K562 (cell line): ENCODE measurements at regions not wholly inside any gene's neighbourhood (a gene's known extent, or its start where the extent isn't known, plus 50 kb on each side); places are given as distances from the start of the nearest gene placed in this dataset.

Experiments used
- ATAC-seq: fragments of 200-7000 bp; cut with Tn5 transposase; 3 replicates; pipeline ENCODE4 v1.9.1; 2020; ENCODE audit warnings: moderate library complexity
- BruUV-seq: library from RNA; stranded (reverse); fragments of 400-500 nt; replicated peaks from 2 replicates; lab custom pipeline; 2021; lab: Mats Ljungman, UMichigan
- CTCF ChIA-PET: fragments of 300-600 bp; formaldehyde crosslinking; extraction: SDS; loops from one replicate; lab custom pipeline; 2021; ENCODE audit warnings: low intra/inter-chr PET ratio; lab: Yijun Ruan, JAX
- POLR2A ChIA-PET: fragments of 300-600, 350-650 bp; sonication (Branson Sonifier 250); formaldehyde crosslinking; extraction: SDS; loops from one replicate; lab custom pipeline; 2021; ENCODE audit warnings: antibody characterized with exemption, inconsistent platforms; lab: Yijun Ruan, JAX
- DNase-seq, 4 experiments: peaks; one replicate each; pipeline versions ENCODE4 v3.0.0 to v3.0.0-alpha.2; 2011 to 2018; ENCODE audit warnings: low spot score in 3 of 4, mixed read lengths in 3 of 4; ENCODE audit errors: extremely low read depth in 1 of 4
- FAIRE-seq: peaks from 2 replicates; lab custom pipeline; 2011; peaks lifted over from hg19 to GRCh38; lab: Jason Lieb, UNC
- H2AFZ ChIP-seq: 2 replicates; pipeline ENCODE4 v1.6.0; 2011; ENCODE audit warnings: low read depth, low read length, control low read depth, inconsistent platforms
- H3K27ac ChIP-seq: fragments of 200-600 bp; 3 replicates; pipeline ENCODE4 v1.8.0; 2011; ENCODE audit warnings: low read depth, mild to moderate bottlenecking, control low read depth, inconsistent platforms, low read length, moderate library complexity, mixed read lengths; ENCODE audit errors: extremely low read depth
- H3K27me3 ChIP-seq, 2 experiments: fragments of 300-600 bp in 1 of 2; 2 replicates in 1 of 2; 3 replicates in 1 of 2; pipeline versions ENCODE4 v1.6.0 to v1.8.0; 2011; ENCODE audit warnings: inconsistent platforms in 2 of 2, low read length in 2 of 2, mild to moderate bottlenecking in 1 of 2, mixed read lengths in 1 of 2, moderate library complexity in 1 of 2; ENCODE audit not compliant: control insufficient read depth in 2 of 2, insufficient read depth in 2 of 2
- H3K36me3 ChIP-seq: fragments of 300-600 bp; 3 replicates; pipeline ENCODE4 v1.8.0; 2011; ENCODE audit warnings: mild to moderate bottlenecking, low read length, inconsistent platforms; ENCODE audit not compliant: control insufficient read depth, insufficient read depth
- H3K4me1 ChIP-seq, 2 experiments: fragments of 200-600 bp in 1 of 2; replicated peaks in 1 of 2; 2 replicates in 1 of 2; 3 replicates in 1 of 2; pipeline versions ENCODE4 v1.5.1 to v1.8.0; 2011; ENCODE audit warnings: inconsistent platforms in 2 of 2, low read length in 2 of 2, mild to moderate bottlenecking in 1 of 2, mixed read lengths in 1 of 2, moderate library complexity in 1 of 2; ENCODE audit not compliant: control insufficient read depth in 2 of 2, insufficient read depth in 2 of 2
- H3K4me2 ChIP-seq: 2 replicates; pipeline ENCODE4 v1.6.1; 2011; ENCODE audit warnings: low read length, control low read depth, inconsistent platforms, mixed read lengths; ENCODE audit not compliant: insufficient read depth
- H3K4me3 ChIP-seq: fragments of 200-600 bp; sonication (generic), shearing (Covaris generic); 2 replicates; pipeline ENCODE4 v1.5.1; 2016; ENCODE audit warnings: control low read depth, inconsistent platforms
- H3K79me2 ChIP-seq: fragments of 200-600 bp; 3 replicates; pipeline ENCODE4 v1.8.0; 2011; ENCODE audit warnings: low read length, inconsistent platforms; ENCODE audit not compliant: control insufficient read depth, insufficient read depth
- H3K9ac ChIP-seq, 2 experiments: 2 replicates each; pipeline versions ENCODE4 v1.6.0 to v1.6.1; 2011; ENCODE audit warnings: low read depth in 2 of 2, low read length in 2 of 2, control low read depth in 1 of 2, inconsistent platforms in 1 of 2, mild to moderate bottlenecking in 1 of 2, mixed read lengths in 1 of 2; ENCODE audit not compliant: insufficient read depth in 1 of 2
- H3K9me1 ChIP-seq: one replicate; pipeline ENCODE4 v1.6.0; 2011; ENCODE audit warnings: inconsistent platforms, mild to moderate bottlenecking, low read length, moderate library complexity; ENCODE audit not compliant: control insufficient read depth, insufficient read depth
- H3K9me3 ChIP-seq: replicated peaks from 2 replicates; pipeline ENCODE4 v1.5.1; 2011; ENCODE audit warnings: low read depth, low read length, inconsistent platforms; ENCODE audit not compliant: control insufficient read depth, insufficient read depth
- H4K20me1 ChIP-seq: replicated peaks from 2 replicates; pipeline ENCODE4 v1.6.1; 2011; ENCODE audit warnings: low read length, inconsistent platforms, mixed read lengths; ENCODE audit not compliant: control insufficient read depth, insufficient read depth
- ARID2 ChIP-seq: fragments of 450-650 bp; IDR thresholded peaks from 2 replicates; pipeline ENCODE4 v1.6.1; 2017; ENCODE audit warnings: antibody characterized with exemption, mild to moderate bottlenecking
- C11orf30 ChIP-seq: fragments of 450-650 bp; IDR thresholded peaks from 2 replicates; pipeline ENCODE4 v1.6.1; 2016; ENCODE audit warnings: low read depth, mild to moderate bottlenecking
- GTF2A2 ChIP-seq: IDR thresholded peaks from 2 replicates; pipeline ENCODE4 v1.6.1; 2016; ENCODE audit warnings: mild to moderate bottlenecking, missing genetic modification characterization, missing compliant biosample characterization
- TFAP4 ChIP-seq: sonication (generic); formaldehyde crosslinking; IDR thresholded peaks from 2 replicates; pipeline ENCODE4 v1.8.0; 2022; ENCODE audit warnings: missing genetic modification reagents, mild to moderate bottlenecking, moderate library complexity, borderline replicate concordance
- ZNF12 ChIP-seq: sonication (generic); formaldehyde crosslinking; IDR thresholded peaks from 2 replicates; pipeline ENCODE4 v1.4.0; 2020; ENCODE audit warnings: mild to moderate bottlenecking, missing genetic modification reagents
- ZNF316 ChIP-seq: fragments of 450-650 bp; IDR thresholded peaks from 2 replicates; pipeline ENCODE4 v1.6.1; 2016
- ZNF561 ChIP-seq: fragments of 450-650 bp; formaldehyde crosslinking; conservative IDR thresholded peaks from 2 replicates; pipeline ENCODE4 v1.4.0; 2020; ENCODE audit warnings: mild to moderate bottlenecking, moderate library complexity
- WGBS: fragments of 100-300 bp; shearing (Covaris generic); methylation state at CpG from one replicate; pipeline ENCODE4 v1.1.6; 2016; ENCODE audit warnings: low coverage, mixed read lengths; ENCODE audit not compliant: insufficient coverage; ENCODE audit errors: missing lambda C conversion rate; 5-methylcytosine and 5-hydroxymethylcytosine counted together
- in situ Hi-C: fragments of 300-500 bp; cut with MboI; formaldehyde crosslinking; loops from 4 replicates; pipeline ENCODE4 v1.15.0; 2018; ENCODE audit warnings: inconsistent platforms, mixed read lengths
- intact Hi-C: fragments of 100-400 bp; cut with micrococcal nuclease; formaldehyde crosslinking; loops from 2 replicates; pipeline ENCODE4 v1.14.2; 2022

GRCh38 chr10:8247191-8247590, 192.7 kb downstream of the GATA3 start:
- FAIRE-seq (no peak), ATAC-seq (no peak), DNase-seq (no peak)
- Histone ChIP-seq H3K9me1 (no peaks in the 10 kb centered on the region), H3K27me3 (no peaks in the 10 kb centered on the region), H3K4me1 (no peaks in the 10 kb centered on the region), H3K79me2 (no peaks in the 10 kb centered on the region), H3K9me3 (no peaks in the 10 kb centered on the region), H3K27ac (no peak overlapping the region), H4K20me1 (no peaks in the 10 kb centered on the region), H3K4me3 (no peak overlapping the region), H3K4me2 (no peak overlapping the region), H2AFZ (no peak overlapping the region), H3K9ac (no peak overlapping the region), H3K36me3 (no peaks in the 10 kb centered on the region)
- whole genome bisulfite sequencing = 0% methylated on average over 1 of the region's 2 CpGs
- CTCF ChIA-PET = no interaction called here
- TF ChIP-seq ARID2 (no peak), ZNF12 (CRISPR knock-in tag) (no peak), TFAP4 (CRISPR knock-in tag) (no peak)
- BruUV-seq = no TSS peak
- in situ Hi-C loops = no loop called here
- intact Hi-C loops = no loop called here
- POLR2A ChIA-PET = no interaction called here

GRCh38 chr10:8248868-8249267, 194.4 kb downstream of the GATA3 start:
- 0% methylated on average over 2 of the region's 2 CpGs for WGBS
- no peak overlapping the region for H3K27ac ChIP-seq
- in situ Hi-C loops (no loop called here), intact Hi-C loops (no loop called here)
- H3K27me3 ChIP-seq = no peaks in the 10 kb centered on the region
- no peak overlapping the region for H3K4me2 ChIP-seq
- H3K9me1 ChIP-seq = no peaks in the 10 kb centered on the region
- no peaks in the 10 kb centered on the region for H3K9me3 ChIP-seq
- H3K4me1 ChIP-seq = no peaks in the 10 kb centered on the region
- no peak overlapping the region for H2AFZ ChIP-seq
- no peak overlapping the region for H3K4me3 ChIP-seq
- no TSS peak for BruUV-seq
- H3K9ac ChIP-seq = no peak overlapping the region
- POLR2A ChIA-PET = no interaction called here
- H4K20me1 ChIP-seq = no peaks in the 10 kb centered on the region
- H3K36me3 ChIP-seq = no peaks in the 10 kb centered on the region
- no peaks in the 10 kb centered on the region for H3K79me2 ChIP-seq
- ATAC-seq (no peak), FAIRE-seq (no peak), DNase-seq (no peak)
- CTCF ChIA-PET = no interaction called here
- TF ChIP-seq GTF2A2 (tag) (no peak), ZNF561 (CRISPR knock-in tag) (no peak), C11orf30 (peak; percentile 22; the same call in 1 of the 2 replicates), ZNF316 (peak; percentile 42; the same call in 1 of the 2 replicates)
